Thyroid gland (tissue), 4 donors: ENCODE measurements at regions not wholly inside any gene's neighbourhood (a gene's known extent, or its start where the extent isn't known, plus 50 kb on each side); places are given as distances from the start of the nearest gene placed in this dataset.

Experiments
- DNase-seq, 2 donors: peaks; one replicate each; pipeline ENCODE4 v3.0.0-alpha.2; 2019
- H3K27ac ChIP-seq, 3 donors: fragments of 200-600 bp; sonication (generic); 1 replicate in 2 of 3; 2 replicates in 1 of 3; pipeline ENCODE4 v1.5.1; 2016 to 2019; ENCODE audit warnings: mild to moderate bottlenecking in 1 of 3, moderate library complexity in 1 of 3
- H3K27me3 ChIP-seq: fragments of 200-600 bp; sonication (generic); one replicate; pipeline ENCODE4 v1.5.1; 2019
- H3K36me3 ChIP-seq, 2 donors: fragments of 200-600 bp; sonication (generic); one replicate each; pipeline ENCODE4 v1.5.1; 2016 to 2019
- H3K4me1 ChIP-seq, 2 donors: fragments of 200-600 bp; sonication (generic); one replicate each; pipeline ENCODE4 v1.5.1; 2017 to 2019
- H3K4me3 ChIP-seq, 3 donors: fragments of 200-600 bp; sonication (generic); replicated peaks in 1 of 3; 1 replicate in 2 of 3; 2 replicates in 1 of 3; pipeline ENCODE4 v1.5.1; 2016; ENCODE audit warnings: mild to moderate bottlenecking in 1 of 3
- H3K9me3 ChIP-seq: fragments of 200-600 bp; sonication (generic); one replicate; pipeline ENCODE4 v1.5.1; 2017
- CTCF ChIP-seq, 6 experiments: fragments of 200-600 bp in 3 of 6; fragments of 450-650 bp in 3 of 6; sonication (generic) in 3 of 6; IDR thresholded peaks; one replicate each; pipeline ENCODE4 v1.5.1; 2016 to 2019; ENCODE audit warnings: antibody characterized with exemption in 6 of 6, mild to moderate bottlenecking in 2 of 6, inconsistent platforms in 1 of 6, moderate library complexity in 1 of 6
- POLR2A ChIP-seq, 2 donors: fragments of 450-650 bp; IDR thresholded peaks; one replicate each; pipeline ENCODE4 v1.6.1; 2017; ENCODE audit warnings: antibody characterized with exemption in 2 of 2, mild to moderate bottlenecking in 2 of 2, moderate library complexity in 1 of 2
- WGBS, 2 donors: methylation state at CpG; one replicate each; pipeline ENCODE4 v1.1.5; 2017; 5-methylcytosine and 5-hydroxymethylcytosine counted together
- intact Hi-C: fragments of 100-400 bp; cut with DNase I; formaldehyde crosslinking; loops from one replicate; pipeline ENCODE4 v1.15.1; 2023

DNA sequence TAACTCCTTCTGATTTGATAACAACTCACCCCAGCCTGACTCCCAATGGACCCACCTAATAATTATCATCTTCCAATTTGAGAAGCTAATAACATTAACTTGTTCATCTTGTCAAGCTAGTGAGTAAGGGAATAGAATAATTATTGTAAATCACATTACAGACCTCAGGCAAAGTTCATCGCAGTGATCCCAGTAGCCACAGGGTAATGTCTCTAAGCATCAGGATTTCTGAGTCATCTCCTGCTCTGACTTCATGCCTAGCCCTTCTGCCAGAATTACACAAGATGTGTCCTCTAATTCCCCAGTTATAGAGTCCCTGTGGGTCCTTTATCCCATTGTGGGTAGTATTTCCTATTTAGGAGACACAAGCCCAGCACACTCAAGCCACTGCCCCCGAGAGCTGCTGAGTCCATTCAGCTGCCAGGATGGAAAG is 365.7 kb downstream of the DEPDC1B start:
- Histone ChIP-seq H3K9me3 (no peaks in the 10 kb centered on the region), H3K27ac (no peak overlapping the region), H3K4me3 (no peak overlapping the region), H3K4me1 (peaks cover under 1 to 2% of the 10 kb centered on the region in 2 donors), H3K27me3 (no peaks in the 10 kb centered on the region), H3K36me3 (no peaks in the 10 kb centered on the region)
- TF ChIP-seq CTCF (IDR thresholded peaks at IDR 0.05) (no peak), POLR2A (IDR thresholded peaks at IDR 0.05) (no peak)
- DNase-seq: no peak
- intact Hi-C loops: no loop called here
- 89 to 91% methylated on average over 2 of the region's 2 CpGs for WGBS, 2 donors

DNA sequence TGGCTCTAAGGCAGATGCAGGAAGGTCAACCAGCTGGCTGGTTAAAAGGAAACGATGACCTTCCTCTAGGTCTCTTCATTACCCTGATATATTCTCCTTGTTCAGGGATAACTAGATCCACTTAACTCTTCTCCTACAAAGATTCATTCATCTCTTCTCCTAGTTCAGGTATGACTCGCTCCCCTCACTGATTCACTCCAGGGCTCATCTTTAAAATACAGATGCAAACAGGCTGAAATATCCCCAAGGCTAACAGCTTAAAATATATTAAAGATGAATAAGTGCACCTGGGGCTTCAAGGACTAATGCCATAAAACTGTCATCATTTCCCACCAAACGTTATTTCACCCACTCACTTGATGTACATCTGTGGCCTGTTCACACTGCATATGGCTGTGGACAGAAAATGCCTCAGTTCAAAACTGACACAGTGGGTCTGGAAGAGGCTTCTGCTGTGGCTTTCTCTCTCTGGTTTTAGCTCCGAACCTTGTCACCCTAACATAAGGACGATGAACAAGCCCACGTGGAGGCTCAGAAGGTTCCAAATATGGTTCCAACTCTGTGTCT is 366.9 kb downstream of the DEPDC1B start:
- no peak overlapping the region for H3K4me3 ChIP-seq
- TF ChIP-seq CTCF (IDR thresholded peaks at IDR 0.05) (no peak), POLR2A (IDR thresholded peaks at IDR 0.05) (no peak)
- H3K9me3 ChIP-seq: no peaks in the 10 kb centered on the region
- no peak overlapping the region for H3K27ac ChIP-seq
- DNase-seq: no peak
- intact Hi-C loops: no loop called here
- no peaks in the 10 kb centered on the region for H3K4me1 ChIP-seq
- no peaks in the 10 kb centered on the region for H3K27me3 ChIP-seq
- WGBS, 2 donors: 88 to 95% methylated on average over 6 of the region's 6 CpGs
- H3K36me3 ChIP-seq: no peaks in the 10 kb centered on the region

DNA sequence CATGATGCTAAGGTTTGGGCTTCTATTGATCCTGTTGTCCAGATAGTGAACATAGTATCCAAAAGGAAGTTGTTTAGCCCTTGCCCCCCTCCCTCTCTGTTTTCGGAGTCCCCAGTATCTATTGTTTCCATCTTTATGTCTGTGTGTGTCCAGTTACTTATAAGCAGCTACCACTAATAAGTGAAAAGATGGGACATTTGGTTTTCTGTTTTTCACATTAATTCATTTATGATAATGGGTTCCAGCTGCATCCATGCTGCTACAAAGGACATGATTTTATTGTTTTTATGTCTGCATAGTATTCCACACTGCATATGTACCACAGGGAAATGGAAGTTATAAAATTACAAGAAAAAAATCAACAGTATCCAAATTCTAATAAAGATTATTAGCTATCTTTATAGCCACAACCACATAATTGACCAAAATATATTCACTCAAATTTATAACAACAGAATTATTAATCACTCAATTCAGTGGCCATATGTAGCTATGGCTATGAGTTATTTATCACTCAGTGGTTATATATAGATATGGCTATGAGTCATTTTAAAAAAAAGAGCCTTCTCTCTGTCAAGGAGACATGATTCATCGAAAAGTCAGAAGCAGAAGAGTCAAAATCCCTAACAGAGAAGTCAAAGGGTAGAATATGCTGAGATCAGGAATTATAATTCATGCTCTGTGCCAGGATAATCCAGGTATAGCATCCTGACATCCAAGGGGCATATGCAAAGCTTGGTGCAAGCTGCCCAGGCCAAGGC is 367.5 kb downstream of the DEPDC1B start:
- H3K4me1 ChIP-seq: no peaks in the 10 kb centered on the region
- 89 to 93% methylated on average over 2 of the region's 2 CpGs for WGBS, 2 donors
- no peak for DNase-seq
- H3K4me3 ChIP-seq: no peak overlapping the region
- no peak overlapping the region for H3K27ac ChIP-seq
- no peaks in the 10 kb centered on the region for H3K36me3 ChIP-seq
- H3K27me3 ChIP-seq: no peaks in the 10 kb centered on the region
- no peaks in the 10 kb centered on the region for H3K9me3 ChIP-seq
- intact Hi-C loops: no loop called here
- TF ChIP-seq POLR2A (IDR thresholded peaks at IDR 0.05) (no peak), CTCF (IDR thresholded peaks at IDR 0.05) (no peak)

- TF ChIP-seq CTCF (IDR thresholded peaks at IDR 0.05) (no peak), POLR2A (IDR thresholded peaks at IDR 0.05) (no peak)
- Histone ChIP-seq H3K27me3 (no peaks in the 10 kb centered on the region), H3K9me3 (no peaks in the 10 kb centered on the region), H3K4me1 (no peaks in the 10 kb centered on the region), H3K4me3 (no peak overlapping the region), H3K36me3 (no peaks in the 10 kb centered on the region), H3K27ac (no peak overlapping the region)
- intact Hi-C loops: no loop called here
- DNase-seq: no peak
- 88 to 93% methylated on average over 3 of the region's 3 CpGs for WGBS, 2 donors
Measured at GRCh38 chr5:60330236-60330635, 369.7 kb downstream of the DEPDC1B start.

GRCh38 chr5:60325870-60326269 is 374.1 kb downstream of the DEPDC1B start:
- intact Hi-C loops: no loop called here
- Histone ChIP-seq H3K4me3 (no peak overlapping the region), H3K27me3 (no peaks in the 10 kb centered on the region), H3K9me3 (no peaks in the 10 kb centered on the region), H3K4me1 (no peaks in the 10 kb centered on the region), H3K27ac (no peak overlapping the region), H3K36me3 (no peaks in the 10 kb centered on the region)
- 93 to 96% methylated on average over 2 of the region's 2 CpGs for WGBS, 2 donors
- TF ChIP-seq POLR2A (IDR thresholded peaks at IDR 0.05): no peak
- no peak for TF ChIP-seq CTCF (IDR thresholded peaks at IDR 0.05)
- DNase-seq: no peak
